Jurkat, Clone E6-1 (cell line): ENCODE measurements at regions not wholly inside any gene's neighbourhood (a gene's known extent, or its start where the extent isn't known, plus 50 kb on each side); places are given as distances from the start of the nearest gene placed in this dataset.
"Not testable (repeated sequence)": the region's sequence is repeated elsewhere in the genome, so short reads cannot be mapped to it uniquely, and the experiment has no call there.

Source experiments
- DNase-seq: peaks from one replicate; pipeline ENCODE4 v3.0.0-alpha.2; 2011; ENCODE audit warnings: low read depth, low spot score
- H3K4me3 ChIP-seq: 2 replicates; pipeline ENCODE4 v1.5.1; 2011; ENCODE audit warnings: mild to moderate bottlenecking, low read length, control low read depth, moderate library complexity

DNA sequence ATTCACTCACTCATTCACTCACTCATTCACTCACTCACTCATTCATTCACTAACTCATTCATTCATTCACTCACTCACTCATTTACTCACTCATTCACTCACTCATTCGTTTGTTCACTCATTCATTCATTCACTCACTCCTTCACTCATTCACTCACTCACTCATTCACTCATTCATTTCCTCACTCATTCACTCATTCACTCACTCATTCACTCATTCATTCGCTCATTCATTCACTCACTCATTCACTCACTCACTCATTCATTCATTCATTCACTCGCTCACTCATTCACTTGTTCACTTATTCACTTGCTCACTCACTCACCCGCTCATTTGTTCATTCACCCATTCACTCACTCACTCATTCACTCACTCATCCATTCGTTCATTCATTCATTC is 140.2 kb upstream of the FOXD4L5 start:
- not testable (repeated sequence) for DNase-seq, H3K4me3 ChIP-seq

DNA sequence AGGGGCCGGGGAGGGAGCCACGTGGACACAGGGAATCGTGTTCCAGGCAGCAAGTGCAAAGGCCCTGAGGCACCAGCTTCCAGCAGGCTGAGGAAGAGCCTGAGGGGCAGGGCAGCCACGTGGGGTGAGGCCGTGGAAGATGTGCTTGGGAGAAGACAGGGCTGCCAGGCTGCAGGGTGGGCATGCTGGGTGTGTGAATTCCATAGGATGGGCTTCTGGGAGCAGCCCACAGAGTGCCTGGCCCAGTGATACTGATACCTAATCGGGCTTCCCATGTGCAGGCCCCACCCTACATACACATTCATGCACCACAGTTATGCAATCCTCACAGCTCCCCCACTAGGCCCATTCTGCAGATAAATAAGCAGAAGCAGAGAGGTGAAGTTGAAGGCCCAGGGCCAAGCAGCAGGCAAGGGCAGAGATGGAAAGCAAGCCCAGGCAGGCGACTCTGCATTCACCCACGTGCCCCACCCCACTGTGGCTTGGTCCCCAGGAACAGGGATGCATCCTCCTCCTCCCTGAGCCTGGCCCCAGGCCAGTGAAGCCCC is 139.5 kb upstream of the FOXD4L5 start:
- not testable (repeated sequence) for DNase-seq, H3K4me3 ChIP-seq

DNA sequence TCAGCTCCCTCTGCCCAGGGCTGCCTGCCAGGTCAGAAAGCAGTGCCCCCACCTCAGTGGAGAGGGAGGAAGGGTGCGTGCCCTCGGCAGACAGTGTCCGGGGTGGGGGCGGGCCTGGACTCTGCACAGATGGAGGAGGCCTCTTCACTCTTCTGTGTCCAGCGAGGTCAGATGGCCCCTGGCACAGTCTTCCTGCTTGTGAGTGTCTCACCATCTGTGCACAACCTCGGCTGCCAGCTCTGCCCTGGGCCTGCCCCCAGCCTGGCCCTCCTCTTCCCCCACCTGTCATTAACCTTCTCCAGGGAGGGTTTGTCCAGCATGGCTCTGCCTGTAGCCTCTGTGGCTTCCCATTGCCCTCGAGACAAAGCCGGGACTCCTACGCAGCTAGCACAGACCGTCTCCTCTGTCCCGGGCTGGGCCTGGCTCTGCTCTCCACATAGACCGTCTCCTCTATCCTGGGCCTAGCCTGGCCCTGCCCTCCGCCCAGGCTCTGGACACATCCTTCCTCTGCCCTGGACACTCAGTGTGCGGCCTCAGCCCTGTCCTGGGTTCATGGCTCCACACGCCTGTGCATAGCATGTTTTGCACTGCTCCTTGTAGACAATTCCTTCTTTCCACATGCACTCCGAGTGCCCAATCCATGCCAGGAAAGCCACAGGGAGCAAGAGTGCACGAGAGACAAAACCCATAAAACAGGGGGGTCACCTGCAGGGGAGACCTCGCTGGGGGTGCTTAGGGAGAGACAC is 138.9 kb upstream of the FOXD4L5 start:
- DNase-seq, H3K4me3 ChIP-seq: not testable (repeated sequence)

DNA sequence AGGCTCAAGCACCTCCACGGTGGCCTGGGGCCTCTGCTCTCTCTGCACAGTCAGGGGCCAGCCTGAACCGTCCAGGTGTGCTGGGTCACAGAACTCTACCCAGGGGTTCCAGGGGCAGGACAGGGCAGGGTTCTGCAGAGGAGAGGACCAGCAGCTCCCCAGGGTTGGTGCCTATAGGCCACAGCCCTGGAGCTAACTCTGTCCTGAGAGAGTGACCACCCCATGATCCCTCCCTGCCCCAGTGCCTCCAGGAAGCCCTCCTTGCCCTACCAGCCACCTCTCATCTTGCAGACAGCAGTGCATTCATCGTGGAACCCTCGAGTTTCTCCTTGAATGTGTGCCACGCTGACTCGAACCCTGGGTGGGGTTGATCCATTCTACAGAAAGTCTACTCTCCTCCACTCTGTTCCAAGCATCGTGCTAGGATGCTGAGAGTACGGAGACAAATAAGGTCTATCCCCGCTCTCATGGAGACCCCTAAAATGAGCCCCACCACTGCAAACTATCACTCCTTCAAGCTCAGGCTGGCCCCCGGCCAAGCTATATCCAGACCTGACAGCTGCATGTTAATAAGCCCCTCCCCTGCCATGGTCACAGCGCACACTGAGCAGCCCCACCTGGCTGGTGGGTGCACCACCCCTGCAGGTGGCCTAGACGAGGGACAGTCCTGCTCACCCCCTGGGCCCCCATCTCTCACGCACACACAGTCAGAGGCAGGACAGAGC is 138.1 kb upstream of the FOXD4L5 start:
- not testable (repeated sequence) for H3K4me3 ChIP-seq, DNase-seq

DNA sequence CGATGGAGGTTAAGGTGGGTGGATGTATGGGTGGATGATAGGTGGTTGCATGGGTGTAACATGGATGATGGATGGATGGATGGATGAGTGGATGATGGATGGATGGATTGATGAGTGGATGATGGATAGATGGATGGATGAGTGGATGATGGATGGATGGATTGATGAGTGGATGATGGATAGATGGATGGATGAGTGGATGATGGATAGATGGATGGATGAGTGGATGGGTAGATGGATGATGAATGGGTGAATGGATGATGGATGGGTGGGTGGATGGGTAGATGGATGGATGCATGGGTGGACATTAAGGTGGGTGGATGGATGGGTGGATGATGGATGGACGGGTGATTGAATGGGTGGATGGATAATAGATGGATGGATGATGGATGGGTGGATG is 136.5 kb upstream of the FOXD4L5 start:
- DNase-seq, H3K4me3 ChIP-seq: not testable (repeated sequence)

DNA sequence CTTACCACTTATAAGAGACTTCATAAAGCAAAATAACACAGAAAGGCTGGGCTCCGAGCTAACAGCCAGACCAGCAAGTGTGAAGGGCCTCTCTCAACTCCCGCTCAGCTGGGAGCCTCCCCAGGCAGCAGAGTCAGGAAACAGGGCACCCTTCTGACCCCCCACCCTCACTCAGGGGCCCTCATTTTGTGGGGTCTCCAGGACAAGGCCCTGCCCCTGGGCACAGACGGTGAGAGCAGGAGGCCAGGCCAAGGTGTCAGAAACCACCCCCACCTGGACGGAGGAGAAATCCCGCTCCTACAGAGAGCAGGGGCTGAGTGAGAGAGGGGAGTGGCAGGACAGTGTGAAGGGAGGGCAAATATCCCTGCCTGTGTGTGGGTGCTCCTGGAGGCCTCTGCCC is 135.8 kb upstream of the FOXD4L5 start:
- H3K4me3 ChIP-seq, result no peak overlapping the region
- DNase-seq, result no peak

DNA sequence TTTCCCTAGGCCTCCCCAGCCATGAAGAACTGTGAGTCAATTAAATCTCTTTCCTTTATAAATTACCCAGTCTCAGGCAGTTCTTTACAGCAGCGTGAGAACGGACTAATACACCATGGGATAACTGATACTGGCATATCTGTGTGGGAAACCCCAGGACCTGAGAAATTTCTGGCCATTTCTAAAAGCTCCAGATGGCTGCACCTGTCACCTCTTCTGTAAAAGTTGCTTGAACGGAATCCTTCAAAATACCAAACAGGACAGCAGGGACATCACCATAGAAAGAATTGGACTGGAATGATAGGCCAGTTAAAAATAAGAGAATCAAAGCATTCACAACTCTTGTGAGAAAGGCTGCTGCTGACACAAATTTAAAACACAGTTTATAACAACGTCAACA is 134.0 kb upstream of the FOXD4L5 start:
- H3K4me3 ChIP-seq, DNase-seq: not testable (repeated sequence)

DNA sequence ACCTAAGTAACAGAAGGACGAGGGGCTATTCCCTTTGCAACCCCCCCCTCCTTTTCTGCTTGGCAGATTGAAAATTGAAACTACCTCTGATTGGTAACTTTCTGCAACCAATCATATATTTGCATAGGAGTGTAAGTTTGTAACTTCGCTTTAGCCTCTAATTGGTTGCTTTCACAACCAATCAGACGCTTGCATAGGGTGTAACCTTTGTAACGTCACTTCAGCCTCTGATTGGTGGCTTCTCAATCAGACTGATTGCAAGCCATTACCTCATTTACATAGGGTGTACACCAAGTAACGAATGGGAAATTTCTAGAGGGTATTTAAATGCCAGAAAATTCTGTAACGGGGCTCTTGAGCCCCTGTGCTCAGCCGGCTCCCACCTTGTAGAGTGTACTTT is 131.9 kb upstream of the FOXD4L5 start:
- H3K4me3 ChIP-seq, DNase-seq: not testable (repeated sequence)

DNA sequence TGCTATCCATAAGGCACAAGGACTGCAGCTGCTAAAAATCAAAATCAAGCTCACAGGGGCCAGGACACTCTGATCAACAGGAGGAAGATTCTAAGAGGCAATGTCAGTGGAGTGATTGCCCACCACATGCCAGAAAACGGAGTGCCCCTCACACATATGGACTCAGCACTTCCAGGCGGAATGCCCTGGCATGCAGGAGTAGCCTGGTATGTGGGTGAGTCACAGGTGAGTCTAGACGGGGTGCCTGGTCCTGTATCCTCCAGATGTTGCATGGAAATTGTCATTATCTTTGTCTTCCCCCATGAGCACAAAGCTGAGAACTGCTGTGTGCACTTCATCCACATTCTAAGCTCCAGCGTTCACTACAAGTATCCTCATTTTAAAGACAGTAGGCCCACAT is 129.2 kb upstream of the FOXD4L5 start:
- H3K4me3 ChIP-seq, DNase-seq: not testable (repeated sequence)

DNA sequence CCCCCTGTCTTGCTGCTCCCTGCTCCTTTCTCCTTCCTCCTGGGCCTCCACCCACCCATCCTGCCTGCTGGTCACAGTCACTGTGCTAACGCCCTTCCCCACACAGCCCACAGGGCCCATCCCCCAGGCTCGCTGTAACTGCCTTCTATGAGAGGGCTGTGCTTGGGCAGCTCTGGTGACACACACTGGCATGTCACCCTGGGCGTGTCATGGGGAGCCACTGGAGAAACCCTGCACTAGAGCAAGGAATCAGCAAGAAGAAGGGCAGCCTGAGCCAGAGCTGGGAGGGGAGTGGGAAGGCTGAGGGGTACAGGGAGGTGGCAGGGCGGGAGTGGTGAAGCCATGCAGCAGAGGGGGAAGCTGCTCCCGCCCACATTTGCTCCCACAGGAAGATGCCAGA is 128.4 kb upstream of the FOXD4L5 start:
- not testable (repeated sequence) for H3K4me3 ChIP-seq, DNase-seq

DNA sequence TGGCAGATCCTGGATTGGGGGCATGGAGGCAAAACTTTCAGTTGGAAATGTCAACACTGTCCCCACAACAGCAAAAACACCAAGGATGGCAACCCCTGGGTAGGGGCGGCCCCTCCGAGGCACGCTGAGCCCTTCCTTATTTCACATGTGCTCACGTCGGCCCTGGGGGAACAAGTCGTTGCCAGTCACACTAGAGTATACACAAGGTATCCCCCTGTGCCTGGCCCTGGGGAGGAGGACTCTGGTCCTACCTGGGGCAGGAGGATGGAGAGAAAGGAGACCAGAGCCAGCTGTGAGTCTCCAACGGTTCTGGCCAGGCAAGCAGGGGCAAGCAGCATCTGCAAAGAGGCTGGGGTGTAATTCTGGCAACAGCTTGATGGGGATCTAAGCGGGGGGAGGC is 126.9 kb upstream of the FOXD4L5 start:
- no peak overlapping the region for H3K4me3 ChIP-seq
- no peak for DNase-seq

DNA sequence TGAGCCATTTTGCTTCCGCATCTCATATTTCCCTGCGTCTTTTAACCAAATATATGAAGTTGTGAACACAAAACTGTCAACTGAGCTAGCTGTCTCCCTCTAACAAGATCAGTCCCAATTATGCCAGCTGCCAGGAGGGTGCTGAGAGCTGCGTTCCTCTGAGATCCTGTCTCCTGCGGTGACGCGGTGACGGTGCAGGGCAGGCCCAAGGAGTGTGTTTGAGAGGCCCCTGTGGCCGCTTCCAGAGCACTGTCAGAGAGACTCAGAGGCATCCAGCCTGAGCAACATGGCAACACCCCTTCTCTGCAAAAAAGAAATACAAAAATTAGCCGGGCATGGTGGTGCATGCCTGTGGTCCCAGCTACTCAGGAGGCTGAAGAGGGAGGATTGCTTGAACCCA is 126.3 kb upstream of the FOXD4L5 start:
- no peak overlapping the region for H3K4me3 ChIP-seq
- DNase-seq, result no peak

DNA sequence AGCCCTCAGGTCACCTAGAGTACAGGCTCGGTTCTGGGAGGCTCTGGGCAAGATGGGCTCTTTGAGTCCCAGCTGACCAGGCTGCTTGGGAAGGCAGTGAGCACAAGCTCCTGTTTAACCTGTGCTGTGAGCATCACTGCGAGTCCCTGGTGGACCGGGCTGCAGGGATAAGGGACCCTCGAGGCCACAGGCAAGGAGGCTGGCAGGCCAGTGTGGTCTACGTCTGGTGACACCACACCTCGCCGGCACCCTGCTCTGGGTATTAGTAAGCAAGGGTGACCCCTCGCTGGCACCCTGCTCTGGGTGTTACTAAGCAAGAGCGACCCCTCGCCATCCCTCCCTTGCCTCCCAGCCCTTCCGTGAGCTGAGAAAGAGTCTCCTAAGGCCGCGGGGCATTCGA is 125.9 kb upstream of the FOXD4L5 start:
- no peak overlapping the region for H3K4me3 ChIP-seq
- DNase-seq, result no peak

DNA sequence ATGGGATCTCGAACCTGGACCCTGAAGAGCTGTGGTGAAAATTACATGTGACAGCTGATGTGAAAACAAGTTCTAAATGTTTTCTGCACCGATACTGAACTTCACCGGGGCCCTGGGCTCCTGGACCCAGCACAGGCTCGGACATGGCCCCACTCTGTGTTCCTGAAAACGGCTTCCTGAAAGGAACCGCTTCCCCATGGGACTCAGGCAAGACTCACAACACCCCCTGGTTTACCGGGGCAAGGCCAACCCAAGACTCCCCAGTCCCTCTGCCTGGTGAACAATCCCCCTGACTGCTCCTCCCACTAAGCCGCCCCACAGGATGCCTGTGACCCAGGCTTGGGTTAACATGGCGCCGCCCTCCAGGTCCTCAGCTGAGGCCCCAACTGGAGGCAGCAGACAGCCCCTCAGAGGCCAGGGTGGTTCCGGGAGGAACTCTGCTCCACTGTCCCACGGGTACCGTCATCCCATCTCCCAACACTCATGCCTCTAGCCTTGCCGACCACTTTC is 124.5 kb upstream of the FOXD4L5 start:
- DNase-seq, result no peak
- no peak overlapping the region for H3K4me3 ChIP-seq

DNA sequence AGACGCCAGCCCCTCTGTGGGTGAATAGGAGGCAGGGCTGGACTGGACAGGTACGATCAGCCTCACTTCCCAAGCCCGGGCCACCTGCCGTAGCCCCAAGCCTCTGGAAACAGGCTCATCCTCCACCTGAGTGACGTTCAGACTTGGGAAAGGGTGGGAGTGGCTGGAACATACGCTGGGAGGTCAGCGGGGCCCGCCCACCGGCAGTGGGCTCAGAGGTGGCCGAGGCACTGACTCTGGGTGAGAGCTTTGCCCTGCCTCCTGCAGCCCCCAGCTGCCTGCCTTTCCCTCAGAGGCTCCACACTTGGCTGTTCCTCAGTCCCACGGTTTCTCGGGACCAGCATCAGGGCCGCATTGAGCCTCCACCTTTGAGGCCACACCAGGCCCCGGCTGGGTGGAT is 123.8 kb upstream of the FOXD4L5 start:
- H3K4me3 ChIP-seq, DNase-seq: not testable (repeated sequence)

DNA sequence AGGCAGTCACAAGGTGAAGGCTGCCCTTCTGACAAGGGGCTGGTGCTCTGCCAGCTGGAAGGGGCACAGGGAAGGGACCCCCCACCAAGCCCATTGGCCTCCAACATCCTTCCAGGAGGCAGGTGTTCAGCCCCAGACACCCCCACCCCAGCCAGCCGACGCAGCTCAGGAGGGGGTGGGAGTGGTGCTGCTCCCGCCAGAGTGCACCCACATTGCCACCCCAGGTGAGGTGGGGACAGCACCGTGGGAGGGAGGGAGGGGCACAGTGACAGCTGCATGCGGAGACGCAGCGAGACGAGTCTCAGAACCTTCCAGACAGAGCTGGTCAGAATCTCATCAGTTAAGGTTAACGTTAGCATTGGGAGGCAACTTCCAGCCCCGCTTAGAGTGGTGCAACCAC is 121.6 kb upstream of the FOXD4L5 start:
- DNase-seq, H3K4me3 ChIP-seq: not testable (repeated sequence)

DNA sequence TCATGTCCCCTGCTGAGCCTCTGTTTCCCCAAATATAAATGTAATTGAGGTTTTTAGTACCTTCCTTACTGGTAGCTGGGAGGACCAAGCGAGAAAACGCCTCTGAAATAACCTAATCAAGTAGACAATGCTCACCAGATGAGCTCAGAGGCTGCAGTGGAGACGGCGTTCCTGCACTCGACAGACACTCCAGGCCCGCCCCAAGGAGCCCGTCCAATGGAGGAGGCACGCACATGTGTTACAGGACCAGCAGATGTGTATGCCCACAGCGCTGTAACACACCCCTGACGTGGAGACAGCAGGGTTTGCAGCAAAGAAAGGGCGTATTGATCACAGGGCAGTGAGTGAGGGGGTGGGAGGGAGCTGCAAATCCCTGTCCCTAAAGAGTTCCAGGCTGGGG is 120.8 kb upstream of the FOXD4L5 start:
- DNase-seq, H3K4me3 ChIP-seq: not testable (repeated sequence)

DNA sequence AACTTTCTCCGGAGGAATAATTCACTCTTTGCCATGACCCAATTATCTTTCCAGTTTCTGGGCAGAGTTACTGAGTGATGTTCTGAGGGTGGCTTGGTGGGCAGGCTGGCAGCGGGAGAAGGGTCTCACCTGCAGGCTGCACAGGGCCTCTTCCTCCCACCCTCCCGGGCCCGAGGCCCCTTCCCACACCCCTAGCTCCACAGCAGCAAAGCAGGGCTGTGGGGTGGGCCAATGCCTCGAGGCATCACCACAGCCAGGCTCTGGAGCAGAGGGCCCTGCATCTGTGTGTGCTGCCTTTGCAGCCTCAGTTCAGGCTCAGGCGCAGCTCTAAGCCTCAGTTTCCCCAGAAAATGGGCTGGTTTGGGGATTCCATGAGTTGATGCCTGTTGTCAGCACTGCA is 120.2 kb upstream of the FOXD4L5 start:
- no peak for DNase-seq
- H3K4me3 ChIP-seq, result no peak overlapping the region

DNA sequence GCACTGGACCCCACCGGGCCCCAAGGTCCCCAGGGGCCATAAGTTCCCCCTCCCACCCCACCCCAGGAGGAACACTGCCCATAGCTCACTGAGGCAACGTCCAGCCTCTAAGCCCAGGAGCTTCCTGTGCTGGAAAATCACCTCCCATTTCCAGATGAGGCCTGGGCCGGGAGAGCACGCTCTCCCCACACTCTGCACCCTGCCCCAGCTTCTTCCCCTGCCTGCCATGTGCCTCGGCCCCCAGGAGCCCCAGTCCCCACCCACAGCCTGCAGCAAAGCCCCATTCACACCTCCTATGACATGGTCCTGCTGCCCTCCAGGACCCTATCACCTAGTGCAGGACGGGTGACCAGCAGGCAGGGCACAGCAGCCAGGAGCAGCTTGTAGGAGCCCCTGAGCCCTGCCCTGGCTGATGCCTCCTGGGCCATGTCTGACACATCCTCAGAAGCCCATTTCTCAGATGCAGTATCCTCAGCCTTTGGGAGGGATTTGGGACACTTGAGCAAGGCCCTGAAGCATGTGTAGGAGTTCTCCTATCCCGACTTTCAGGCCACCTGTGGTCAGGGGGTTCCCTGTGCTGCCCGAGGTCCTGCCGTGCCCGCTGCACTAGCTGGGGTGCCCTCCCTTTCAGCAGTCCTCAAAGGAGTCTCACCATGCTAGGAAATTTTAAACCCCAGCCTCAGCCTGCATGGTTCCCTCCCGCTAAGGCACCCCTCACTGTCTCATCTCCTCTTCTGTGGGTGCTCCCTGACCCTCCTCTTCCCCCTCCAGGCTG is 119.4 kb upstream of the FOXD4L5 start:
- no peak overlapping the region for H3K4me3 ChIP-seq
- no peak for DNase-seq

DNA sequence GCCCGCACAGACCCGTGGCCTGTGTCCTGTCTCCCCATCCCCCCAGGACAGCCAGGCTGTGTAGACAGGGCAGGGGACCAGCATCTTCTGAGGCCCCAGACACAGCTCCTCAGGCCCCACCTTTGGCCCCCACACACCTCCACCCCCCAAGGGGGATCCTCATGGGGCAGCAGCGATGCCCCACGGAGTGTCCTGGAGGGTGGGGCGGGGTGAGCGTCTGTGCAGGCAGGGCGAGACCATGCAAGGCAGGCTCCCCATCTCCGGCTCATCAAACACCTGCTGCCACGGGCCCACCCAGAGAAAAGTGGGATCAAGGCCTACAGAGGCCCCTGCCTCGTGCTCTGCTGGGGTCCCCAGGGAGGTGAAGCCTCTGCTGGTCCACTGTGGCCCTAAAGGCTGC is 118.7 kb upstream of the FOXD4L5 start:
- no peak overlapping the region for H3K4me3 ChIP-seq
- DNase-seq, result no peak
